Stimulated activated CD4-positive, alpha-beta T cell treated with anti-CD3 and anti-CD28 coated beads, Interleukin-12 subunit alpha, Interleukin-12 subunit beta, amount 100 ng/mL, for 48 hours (primary cell): ENCODE measurements at regions not wholly inside any gene's neighbourhood (a gene's known extent, or its start where the extent isn't known, plus 50 kb on each side); places are given as distances from the start of the nearest gene placed in this dataset.

Experiments used
- DNase-seq, 3 donors: peaks; one replicate each; pipeline ENCODE4 v3.0.0-alpha.2; 2020; ENCODE audit warnings: low read depth in 2 of 3, low spot score in 1 of 3

DNA sequence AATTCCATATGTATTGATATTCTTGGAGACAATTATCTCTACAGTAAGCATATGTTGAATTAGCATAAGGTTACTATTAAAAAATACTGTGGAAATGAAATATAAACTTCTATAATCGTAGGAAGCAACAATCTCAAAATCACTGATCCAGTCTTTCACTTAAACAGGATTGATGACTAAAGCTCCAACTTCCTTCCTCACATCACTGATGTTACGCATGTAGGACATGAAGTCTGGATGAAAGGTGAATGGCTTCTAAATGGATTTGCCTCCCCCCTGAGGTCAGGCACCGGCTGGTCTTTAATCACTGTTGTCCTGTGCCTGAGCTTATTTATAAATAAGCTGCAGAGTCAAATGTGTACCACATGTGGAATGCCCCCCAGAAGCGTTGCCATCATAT lies 157.1 kb upstream of the NFIB start:
- DNase-seq = no peak

DNA sequence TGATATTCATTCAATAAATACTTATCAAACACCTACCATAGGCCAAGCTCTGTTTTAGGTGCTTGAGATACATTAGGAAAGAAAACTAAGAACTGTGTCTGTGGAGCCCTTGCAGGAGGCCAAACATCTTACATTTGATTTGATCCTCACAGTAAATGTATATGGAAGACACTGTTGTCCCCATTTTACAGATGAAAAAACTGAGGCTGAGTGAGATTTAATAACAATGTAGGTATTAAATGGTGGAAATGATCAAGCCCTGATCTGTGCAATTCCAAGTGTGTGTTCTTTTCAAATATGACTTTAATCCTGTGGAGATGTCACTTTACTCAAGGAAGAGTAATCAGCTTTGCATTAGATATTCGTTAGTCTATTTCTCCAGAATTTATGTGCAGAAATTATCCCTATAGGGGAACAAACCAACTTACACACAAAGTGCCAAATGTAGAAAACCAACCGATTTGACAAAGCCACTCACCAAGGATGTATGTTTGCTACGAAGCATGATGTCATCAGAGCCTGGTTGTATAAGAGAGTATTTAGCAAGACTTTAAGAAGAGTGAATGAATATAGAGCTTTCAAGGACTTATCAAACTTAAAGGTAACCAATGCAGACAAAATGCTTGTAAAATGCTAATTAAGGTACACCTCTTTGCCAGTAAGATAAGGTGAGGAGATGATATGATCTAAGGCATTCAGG lies 153.9 kb upstream of the NFIB start:
- no peak for DNase-seq

DNA sequence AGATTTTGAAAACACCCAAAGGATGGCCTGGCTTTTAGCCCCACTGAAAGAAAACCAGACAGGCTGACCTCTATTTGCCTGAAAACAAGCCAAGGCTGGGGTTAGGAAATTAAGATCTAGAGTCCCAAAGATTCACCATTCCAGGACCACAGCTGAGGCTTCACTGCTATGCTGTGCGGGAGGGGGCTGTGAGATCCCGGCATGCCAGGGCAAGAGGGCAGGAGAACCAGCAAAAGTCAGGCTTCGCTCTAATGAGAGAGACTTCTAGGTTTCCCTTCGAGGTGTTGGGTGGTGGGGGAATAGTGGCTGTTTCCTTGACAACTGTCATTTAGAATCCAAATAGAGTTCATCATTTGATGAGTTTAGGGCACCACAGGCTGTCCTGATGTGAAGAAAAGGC lies 152.9 kb upstream of the NFIB start:
- no peak for DNase-seq

DNA sequence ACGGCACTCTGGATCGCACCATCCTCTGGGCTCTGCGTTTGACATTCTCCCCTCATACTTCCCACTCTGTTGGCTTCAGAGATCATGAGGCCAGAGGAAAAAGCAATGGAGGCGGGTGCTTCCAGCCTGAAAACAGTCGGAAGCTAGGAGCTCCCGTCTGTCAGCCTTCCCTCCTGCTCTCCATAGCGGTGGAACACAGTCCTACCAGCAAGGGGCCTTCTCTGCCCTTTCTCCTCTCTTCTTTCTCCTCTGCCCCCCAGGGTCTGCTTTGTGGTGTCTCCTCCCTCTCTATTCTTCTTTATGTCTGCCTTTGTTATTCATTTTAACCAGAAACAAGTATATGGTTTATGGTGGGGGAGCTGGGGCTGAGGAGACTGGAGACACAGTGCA lies 152.5 kb upstream of the NFIB start:
- no peak for DNase-seq

DNA sequence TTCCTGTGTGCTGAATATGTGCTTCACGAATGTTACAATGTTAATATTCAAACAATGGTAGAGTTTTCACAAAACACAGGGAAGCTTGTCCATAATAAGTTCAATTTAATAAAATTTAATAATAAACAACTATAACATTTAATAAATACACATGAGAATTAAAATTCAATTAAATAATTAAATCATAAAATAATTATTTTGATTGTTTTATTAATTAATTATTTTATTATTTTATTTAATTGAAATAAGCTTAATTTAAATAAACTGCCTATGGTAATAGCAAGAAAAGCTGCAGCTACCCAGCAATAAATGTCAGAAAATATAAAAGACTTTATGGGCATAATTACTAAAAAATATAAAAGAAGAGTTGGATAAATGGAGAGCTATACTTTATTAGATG lies 149.0 kb upstream of the NFIB start:
- no peak for DNase-seq

DNA sequence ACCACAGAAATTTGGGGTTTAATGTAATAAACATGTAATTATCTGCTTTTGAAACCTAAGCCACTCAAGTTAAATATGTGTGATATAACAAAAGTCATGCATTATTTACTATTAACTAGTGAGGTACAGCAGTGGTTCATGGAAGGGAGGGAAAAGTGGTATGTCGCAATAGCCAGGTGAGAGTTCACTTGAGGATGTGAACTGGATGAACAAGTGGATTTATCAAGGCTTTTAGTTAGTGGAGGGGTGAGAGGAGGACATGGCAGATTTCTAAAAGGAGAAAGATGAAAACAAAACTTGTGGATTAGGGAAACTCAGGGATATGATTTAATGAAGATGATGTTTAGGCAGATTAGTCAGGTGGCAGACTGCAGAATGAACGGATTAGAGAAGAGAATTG lies 141.3 kb upstream of the NFIB start:
- no peak for DNase-seq

DNA sequence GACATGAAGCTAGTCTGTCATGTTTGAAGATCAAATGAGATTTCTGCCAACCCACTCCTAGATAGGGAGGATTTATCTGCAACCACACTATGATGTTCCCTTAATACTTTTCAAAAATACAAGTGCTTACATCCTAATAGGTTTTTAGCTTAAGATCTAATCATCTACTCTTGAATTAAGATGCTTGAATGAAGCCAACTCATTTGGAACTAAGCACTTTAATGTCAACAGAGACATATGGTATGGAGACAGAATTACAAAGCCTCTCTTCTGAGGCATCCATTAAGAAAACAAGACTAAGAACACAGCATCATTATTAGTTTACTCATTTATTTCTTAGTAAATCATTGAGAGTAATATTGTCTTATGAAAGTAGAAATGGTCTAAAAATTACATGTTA lies 139.3 kb upstream of the NFIB start:
- no peak for DNase-seq

DNA sequence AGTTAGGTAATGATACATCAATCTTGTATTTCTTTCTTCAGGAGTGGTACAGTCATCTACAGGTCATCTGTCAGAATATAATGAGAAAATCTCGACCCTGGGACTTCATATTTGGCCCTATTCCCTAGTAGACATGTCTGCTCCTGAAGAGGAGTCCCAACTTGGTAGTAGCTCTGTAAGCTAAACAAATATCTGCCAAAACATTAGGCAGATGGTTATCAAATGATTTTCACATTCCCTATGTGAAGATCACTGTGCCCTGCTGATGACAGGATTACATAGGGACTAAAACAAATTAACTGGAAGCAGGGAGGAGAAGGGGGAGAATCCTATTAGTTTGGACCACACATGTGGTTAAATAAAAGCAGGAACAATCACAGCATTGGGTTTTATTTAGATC lies 138.6 kb upstream of the NFIB start:
- DNase-seq = no peak

DNA sequence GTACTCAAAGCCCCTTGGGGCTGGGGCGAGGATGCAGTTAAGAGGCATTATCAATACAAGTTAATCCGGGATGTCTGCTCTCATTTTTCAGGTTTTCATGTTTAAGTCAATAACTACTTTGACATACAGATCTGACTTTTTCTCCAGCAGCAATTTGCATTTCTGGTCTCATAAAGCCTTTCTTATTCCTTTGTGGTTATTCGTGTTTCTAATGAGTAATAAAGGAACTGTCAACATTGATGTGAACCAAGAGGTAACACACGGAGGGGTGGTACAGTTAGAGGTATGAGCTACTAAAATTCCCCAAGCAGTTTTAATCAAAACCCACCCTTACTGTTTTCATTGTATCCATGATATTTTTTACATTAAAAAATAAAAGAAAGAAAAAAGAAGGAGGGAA lies 138.0 kb upstream of the NFIB start:
- no peak for DNase-seq

DNA sequence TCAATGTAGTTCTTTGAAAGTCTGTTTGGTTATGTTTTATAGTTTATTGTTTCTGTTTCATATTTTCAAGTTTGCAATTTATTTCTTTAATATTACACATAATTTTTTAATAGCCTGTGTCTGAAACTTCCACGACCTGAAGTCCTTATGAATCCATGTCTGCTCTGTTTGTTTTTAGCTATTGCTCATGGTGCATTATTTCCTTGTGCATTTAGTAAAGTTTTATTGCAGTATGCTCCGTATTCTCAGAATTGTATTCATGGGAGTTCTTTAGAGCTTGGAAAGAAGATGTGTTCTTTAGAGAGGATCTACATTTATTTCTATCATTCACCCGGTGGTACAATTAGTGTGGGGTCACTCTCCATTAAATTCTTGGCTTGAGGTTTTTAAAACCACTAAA lies 133.2 kb upstream of the NFIB start:
- DNase-seq = no peak

DNA sequence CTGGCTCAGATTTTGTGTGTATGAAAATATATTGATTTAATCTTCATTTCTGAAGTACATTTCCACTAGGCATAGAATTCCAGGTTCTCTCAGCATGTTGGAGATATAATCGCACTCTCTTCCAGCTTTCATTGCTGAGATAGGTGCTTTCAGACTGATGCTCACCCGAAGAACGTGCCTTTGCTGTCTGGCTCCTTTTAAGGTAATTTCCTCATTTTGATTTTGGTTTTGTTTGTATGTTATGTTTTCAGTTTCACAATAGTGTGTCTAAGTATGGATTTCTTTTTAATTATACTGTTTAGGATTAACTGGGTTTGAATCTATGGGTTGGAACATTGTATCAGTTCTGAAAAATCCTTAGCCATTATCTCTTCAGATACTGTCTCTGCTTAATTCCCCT lies 132.0 kb upstream of the NFIB start:
- no peak for DNase-seq

DNA sequence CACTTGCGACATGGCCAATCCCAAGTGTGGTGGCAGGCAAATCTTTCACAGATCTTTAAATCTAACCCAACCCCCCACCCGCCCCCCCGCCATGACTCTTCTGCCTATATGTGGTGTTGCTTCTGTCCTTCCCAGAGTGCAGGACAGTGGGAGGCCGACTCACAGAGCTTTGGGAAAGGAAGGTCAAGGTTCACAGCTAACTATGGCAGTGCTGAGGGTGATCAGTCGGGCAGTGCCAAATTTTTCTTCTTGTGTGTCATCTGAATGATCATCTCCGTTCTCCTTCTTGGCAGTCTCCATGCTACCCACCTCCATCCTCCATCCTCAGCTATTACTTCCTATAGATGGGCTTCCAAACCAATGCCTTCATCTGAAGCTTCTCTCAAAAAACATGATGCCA lies 129.0 kb upstream of the NFIB start:
- DNase-seq = no peak

DNA sequence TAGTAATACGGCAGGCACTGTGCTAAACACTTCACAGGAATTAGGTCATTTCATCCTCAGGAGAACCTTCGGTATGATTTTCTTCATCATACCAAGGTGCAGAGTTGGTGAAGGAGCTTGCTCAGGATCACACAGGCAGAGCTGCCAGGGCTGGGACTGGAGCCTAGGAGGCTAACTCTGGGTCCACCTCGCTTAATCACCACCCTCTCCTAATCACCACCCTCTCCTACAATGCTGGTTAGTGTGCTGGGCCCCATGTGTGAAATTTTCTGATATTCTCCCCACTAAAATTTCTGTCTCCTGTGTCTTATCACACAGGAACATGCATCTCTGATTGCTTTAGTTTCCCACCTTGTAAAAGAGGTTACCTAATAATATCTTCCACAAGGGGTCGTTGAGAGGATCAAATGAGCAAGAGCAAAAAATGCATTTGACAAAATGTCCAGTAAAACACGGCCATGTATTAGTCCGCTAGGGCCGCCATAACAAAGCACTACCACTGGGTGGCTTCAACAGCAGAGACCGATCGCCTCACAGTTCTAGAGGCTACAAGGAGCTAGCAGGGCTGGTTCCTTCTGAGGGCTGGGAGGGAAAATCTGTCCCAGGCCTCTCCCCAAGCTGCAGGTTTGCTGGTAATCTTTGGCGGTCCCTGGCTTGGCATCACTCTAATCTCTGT lies 128.2 kb upstream of the NFIB start:
- DNase-seq = no peak

DNA sequence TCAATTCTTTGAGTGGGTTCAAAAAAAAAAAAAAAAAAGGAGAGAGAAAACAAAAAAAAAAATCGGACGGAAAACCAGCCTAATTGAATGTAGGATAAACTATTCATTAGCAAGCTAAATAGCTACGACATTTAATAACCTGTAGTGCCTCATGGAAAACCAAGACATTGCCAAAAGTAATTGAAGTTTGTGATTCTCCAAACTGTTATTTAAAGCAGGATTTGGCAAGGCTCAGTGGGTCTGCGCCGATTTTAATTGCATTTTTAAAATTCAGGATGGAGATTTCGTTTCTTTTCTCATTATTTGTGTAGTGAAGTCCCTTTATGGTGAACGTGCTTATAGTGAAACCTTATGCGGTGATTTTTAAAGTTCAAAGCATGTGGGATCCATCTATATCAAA lies 127.2 kb upstream of the NFIB start:
- no peak for DNase-seq

DNA sequence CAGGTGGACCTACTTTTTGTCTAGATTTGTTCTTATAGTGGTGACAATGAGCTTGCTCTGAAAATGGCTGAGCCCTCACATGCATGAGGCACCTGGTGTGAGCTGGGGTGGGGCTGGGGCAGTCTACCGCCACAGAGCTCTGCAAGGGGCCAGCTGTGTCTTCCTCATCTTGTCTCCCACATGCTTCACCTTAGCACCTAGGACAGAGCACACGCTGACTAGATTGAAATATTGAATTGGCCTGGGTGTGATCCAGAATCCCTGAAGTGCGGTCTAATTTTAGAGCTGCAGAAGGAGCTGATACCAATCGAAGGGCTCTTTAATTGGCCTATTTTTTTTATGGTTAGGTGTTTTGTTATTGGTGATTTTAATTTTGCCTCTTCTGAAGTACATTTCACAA lies 126.1 kb upstream of the NFIB start:
- no peak for DNase-seq

DNA sequence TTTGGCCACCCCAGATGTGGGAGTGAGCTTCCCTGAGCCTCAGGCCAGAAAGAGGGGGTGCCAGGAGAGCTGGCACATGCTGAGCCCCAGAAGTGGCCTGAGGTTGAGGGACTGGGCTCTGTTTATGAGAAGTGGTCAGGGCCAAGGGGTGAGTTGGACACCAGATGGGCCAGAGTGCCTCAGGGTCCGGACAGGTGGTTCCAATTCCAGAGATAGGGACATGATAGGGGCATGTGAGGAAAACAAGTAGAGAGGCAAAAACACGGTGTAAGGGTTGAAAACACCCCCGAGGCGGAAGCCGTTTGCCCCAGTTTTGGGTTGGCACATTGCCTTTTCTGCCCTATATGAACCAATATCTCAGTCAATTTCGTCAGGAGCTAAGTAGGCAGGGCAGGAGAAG lies 125.6 kb upstream of the NFIB start:
- DNase-seq = no peak

DNA sequence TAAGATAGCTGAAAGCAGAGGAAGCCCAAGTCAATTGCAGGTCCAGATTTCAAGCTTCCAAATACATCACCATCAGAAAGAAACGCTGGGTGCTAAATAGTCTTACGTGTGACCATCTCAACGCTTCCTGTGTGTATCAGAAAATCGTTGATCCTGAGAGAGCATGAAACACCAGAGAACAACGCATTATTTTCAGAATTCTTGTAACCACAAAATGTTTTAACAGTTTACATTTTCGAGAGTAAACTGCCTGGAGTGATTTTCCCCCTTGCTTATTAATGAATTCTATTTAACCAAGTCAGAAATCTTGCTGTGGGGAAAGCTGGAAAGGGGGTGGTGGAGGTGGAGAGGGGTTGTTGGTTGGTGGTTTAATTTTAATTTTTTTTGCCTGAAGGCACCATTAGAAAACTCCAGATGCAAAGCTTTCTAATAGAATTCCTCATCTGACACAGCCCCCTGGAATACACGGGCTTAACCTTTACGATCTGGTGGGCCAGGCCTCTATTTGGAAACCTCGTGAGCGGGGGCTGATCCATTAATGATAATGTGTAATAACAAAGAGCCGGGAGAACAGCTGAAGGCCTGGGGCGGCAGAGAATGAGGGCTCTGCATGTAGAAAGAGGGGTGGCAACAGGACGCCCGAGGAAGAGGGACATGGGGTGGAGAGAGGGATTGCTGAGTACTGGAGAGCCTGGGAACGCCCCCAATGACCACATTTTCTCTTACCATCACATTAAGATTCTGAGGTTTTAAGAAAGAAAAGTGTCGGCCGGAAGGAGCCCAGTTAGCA lies 124.5 kb upstream of the NFIB start:
- no peak for DNase-seq

DNA sequence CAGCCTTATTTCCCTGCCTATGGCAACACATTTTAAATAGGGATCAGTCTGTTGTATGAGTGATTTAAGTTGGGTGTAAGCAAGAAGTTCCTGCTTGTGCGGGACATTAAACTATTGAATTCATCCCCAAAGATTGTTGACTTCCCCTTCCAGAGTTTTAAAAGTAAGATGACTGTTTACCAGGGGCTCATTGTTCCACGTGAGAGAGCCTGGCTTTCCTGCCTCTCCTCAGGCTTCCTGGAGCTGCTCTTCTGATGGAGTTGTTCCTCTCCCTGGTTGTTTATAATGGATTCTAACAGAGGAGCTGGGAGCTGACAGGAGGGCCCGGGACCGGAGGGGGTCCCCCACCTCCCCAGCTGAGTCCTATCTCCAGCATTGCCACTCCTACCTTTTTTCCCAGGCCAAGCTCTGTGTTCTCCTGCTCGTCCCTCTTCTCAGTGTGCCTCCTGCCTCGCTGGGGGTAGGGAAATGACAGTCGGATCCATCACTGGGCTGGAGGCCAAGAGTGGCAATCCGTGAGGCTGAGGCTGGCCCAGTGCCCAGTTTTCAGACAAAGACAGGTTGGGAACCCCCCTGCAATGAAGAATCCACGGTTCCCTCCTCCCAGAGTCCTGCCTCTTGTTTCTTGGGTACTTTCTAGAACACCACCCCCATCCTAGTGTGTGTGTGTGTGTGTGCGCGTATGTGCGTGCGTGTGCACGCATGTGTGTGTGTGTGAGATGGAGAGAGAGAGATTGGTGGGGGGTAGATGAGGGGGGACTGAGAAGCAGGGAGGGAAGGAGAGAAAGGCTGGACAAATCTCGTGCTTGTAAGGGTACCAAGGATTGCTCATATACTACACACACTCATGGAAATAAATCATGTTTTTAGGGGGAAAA lies 123.7 kb upstream of the NFIB start:
- DNase-seq = no peak

DNA sequence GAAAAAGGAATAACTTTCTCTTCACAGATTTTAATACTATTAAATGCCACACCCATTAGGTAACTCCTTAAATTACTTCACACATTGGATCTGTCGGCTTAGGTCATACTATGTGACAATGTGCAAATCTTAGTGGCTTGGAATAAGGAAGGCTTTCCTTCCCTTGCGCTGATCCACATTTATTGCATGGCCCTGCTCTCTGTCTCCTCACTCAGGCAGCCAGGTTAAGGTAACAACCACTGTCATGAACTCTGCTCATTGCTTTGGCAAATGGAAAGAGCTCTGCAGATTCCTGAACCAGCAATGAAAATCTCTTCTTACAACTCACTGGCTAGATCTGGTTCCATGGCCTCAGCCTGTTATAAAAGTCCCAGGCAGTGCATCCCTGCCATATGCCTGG lies 121.9 kb upstream of the NFIB start:
- no peak for DNase-seq

DNA sequence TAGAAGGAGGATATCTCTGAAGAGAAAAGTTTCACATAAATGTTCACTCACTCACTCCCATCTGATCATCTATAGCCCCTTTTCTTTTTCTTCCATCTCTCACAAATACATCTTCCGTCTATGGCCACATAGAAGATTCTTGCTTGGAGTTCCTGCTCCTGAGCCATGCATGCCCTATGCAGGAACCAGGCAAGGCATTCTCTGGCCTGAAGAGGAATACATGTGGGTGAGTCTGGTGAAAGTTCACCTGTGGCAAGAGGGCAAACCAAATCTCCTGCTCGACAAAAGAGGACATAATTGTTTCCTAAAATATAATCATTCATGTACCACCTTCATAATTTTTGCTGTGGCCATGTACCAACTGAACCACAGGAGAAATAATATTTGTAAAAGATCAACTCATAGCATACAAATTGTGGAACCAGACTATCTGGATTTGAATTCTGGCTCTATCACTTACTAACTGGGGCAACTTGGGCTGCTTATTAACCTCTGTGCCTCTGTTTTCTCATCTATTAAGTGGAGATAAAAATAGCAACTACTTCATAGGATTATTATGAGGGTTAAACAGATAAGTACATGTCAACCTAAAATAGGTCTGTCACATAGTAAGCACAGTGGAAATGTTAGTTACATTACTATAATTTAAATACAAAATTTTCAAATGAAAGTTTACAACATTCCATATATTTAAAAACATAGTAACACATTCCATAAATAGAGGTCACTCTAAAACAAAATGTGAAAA lies 121.2 kb upstream of the NFIB start:
- no peak for DNase-seq

DNA sequence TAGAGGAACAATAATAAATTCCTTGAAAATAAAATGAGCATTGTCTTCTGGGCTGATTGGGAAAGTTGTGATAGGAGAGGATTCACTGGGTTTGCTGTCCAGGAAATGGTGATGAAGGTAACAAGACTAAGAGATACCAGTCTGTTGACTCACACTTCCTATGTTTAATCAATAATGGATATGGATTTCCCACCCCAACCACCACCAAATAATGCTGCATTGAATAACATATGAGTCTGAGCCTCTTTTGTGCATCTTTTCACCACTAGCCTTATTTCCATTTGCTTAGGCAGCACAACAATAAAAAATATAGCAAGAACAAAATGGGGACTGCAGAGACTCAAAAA lies 120.2 kb upstream of the NFIB start:
- DNase-seq = no peak
